C4-2B (cell line): ENCODE measurements at regions not wholly inside any gene's neighbourhood (a gene's known extent, or its start where the extent isn't known, plus 50 kb on each side); places are given as distances from the start of the nearest gene placed in this dataset.

Experiments used
- H3K27ac ChIP-seq: fragments of 450-650 bp; 2 replicates; pipeline ENCODE4 v1.5.1; 2017
- ZFX ChIP-seq: fragments of 450-650 bp; IDR thresholded peaks from 2 replicates; pipeline ENCODE4 v1.6.1; 2017
- TF ChIP-seq, protein P1 (sequence below): fragments of 450-650 bp; conservative IDR thresholded peaks from 2 replicates; pipeline ENCODE4 v1.5.1; 2017; ENCODE audit warnings: mild to moderate bottlenecking

DNA sequence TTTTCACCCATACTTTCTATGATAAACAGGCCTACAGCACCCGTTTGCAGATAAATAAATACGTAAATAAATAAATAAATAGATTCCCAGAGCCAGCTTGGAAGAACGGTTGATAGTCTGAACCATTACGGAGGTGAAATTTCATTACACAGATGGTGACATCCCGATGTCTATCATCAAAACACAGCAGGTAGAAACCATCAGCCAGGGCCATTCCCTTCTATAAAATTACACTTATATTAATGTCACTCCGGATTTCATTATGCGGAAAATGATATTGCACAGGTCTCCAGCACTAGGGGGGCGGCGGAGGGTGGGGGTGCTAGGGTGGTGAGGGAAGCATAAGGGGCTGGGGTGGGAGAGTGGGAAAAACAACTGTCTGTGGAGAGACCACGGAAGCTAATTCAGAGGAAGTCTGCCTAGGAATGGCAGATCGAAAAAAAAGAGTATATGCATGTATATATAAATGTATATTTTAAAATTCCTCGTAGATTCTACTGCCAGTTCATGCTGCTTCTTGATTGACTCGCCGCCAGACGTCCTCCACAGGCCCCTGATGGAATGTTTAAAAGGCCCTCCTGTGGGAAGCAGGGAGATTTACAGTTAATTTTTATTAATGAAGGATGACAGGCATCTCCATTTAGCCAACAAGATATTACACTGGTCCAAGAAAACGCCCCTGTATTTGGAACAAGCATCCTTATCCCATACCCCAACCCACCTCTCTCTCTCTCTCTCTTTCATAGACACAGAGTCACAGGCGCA, 1906.0 kb upstream of the PIK3C3 start:
- no peak overlapping the region for H3K27ac ChIP-seq
- no peak for TF ChIP-seq ZFX
- TF ChIP-seq, protein P1, sequence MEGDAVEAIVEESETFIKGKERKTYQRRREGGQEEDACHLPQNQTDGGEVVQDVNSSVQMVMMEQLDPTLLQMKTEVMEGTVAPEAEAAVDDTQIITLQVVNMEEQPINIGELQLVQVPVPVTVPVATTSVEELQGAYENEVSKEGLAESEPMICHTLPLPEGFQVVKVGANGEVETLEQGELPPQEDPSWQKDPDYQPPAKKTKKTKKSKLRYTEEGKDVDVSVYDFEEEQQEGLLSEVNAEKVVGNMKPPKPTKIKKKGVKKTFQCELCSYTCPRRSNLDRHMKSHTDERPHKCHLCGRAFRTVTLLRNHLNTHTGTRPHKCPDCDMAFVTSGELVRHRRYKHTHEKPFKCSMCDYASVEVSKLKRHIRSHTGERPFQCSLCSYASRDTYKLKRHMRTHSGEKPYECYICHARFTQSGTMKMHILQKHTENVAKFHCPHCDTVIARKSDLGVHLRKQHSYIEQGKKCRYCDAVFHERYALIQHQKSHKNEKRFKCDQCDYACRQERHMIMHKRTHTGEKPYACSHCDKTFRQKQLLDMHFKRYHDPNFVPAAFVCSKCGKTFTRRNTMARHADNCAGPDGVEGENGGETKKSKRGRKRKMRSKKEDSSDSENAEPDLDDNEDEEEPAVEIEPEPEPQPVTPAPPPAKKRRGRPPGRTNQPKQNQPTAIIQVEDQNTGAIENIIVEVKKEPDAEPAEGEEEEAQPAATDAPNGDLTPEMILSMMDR: no peak

DNA sequence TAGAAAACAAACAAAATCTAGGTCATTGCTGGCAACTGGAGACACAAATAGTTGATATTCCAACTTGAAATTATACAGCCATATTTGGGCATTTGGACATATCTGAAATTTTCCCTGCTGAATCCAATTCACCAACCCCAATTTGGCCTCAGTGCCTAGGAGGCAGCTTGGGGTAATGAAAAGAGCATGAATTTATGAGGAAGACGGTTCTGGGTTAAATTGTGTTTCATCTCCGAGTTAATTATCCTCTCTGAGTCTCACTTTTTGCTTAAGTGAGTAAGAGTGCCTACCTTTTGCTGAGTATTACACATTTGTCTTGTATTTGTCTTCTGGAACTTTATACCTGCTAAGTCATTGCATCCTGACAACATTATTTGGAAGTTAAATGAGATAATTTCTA, 1906.8 kb upstream of the PIK3C3 start:
- no peak overlapping the region for H3K27ac ChIP-seq

DNA sequence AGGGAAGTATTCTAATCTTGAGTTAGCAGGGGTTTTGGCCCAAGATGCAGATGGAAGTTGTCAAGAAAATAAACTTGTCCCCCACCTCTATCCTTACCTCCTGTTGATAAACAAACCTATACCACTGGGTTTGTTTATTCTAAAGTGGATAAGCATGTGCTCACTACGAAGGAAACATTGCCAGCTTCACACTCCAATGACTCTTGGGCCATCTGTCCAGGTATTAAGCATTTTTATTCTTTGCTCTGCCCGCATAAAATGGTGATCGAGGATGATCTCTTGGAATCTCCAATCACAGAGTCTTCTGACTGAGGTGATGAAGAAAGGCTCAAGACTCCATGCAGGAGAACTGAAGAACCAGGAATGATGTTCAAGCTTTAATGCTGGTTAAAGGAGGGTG, 1908.4 kb upstream of the PIK3C3 start:
- no peak overlapping the region for H3K27ac ChIP-seq
- TF ChIP-seq, protein P1: no peak
- TF ChIP-seq ZFX: no peak

More for the DNA sequence above, 1906.8 kb upstream of the PIK3C3 start:
- TF ChIP-seq, protein P1: no peak
- TF ChIP-seq ZFX: no peak

DNA sequence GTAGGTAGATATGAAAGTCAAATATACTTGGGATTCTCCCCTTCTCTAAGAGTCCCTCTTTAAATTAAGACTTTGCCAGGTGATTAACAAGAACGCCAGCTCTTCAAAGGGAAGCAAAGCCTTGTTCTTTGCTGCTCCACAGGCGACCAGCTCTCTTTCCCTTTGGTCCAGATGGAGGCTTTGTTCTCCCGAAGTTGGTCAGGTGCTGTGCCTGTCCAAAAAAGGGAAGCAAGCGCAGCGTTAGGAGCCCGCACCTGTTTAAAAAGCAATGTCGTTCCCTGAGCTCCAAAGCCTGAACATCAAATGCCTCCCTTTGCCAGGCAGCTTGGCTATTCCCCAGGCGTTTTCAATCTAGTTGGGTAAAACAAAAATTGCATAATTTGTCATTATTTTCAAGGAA, 1913.1 kb upstream of the PIK3C3 start:
- H3K27ac ChIP-seq: no peak overlapping the region
- TF ChIP-seq ZFX: no peak
- TF ChIP-seq, protein P1: no peak

DNA sequence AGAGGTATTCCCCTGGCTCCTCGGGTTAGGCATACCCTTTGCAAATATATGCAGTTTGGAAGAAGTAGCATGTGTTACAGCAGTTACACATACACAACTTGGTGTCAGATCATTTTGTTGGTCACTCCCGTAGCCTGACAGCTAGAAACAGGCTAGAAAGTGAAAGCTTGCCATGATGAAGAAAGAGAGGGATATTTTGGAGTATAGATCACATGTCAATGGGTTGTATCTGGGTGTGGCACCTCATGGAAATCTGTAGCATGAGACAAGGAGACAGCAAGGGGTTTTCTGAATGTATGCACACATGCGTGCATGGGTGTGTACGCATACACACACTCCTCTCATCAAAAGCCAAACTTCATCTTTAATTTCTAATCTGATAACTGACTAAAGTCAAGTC, 1914.5 kb upstream of the PIK3C3 start:
- H3K27ac ChIP-seq: no peak overlapping the region
- TF ChIP-seq, protein P1: no peak
- TF ChIP-seq ZFX: no peak

DNA sequence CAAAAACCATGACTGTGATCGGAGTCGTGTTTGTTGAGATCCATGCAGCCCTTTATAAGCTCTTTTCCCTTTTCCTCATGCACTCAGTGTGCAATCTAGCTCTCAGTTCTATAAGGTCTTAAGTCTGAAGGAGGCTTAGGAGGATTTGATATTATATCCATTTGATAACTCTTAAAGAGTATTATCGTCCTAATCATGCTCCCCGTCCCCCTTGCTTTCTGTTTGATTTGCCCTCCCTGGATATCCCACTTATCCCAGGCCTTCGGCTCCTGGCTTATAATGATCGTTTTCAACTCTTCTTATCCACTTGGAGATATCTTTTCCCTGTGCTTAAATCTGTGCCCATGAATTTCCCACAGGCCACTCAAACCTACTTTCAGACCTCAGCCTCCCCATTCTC, 1917.7 kb upstream of the PIK3C3 start:
- TF ChIP-seq, protein P1: no peak
- TF ChIP-seq ZFX: no peak
- no peak overlapping the region for H3K27ac ChIP-seq

DNA sequence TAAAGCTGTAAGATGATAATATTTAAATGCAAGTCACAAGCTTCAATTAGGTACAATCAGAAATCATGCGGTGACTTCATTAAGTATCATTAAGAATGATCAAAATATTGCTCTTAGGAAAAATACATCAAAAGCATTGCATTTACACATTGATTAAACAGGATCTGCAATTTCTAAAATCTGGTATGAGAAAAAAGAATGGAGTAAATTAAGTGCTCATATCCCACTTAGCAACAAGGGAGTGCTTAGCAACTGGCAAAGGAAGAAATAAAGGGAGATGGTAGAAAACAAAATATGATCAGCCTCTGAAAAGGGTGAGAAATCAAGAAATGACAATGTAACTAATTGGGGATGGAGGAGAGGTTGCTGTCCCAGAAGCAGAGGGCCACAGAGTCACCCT, 1918.2 kb upstream of the PIK3C3 start:
- H3K27ac ChIP-seq: no peak overlapping the region
- TF ChIP-seq, protein P1: no peak
- no peak for TF ChIP-seq ZFX
